ENCODE measurements at regions not wholly inside any gene's neighbourhood (a gene's known extent, or its start where the extent isn't known, plus 50 kb on each side); places are given as distances from the start of the nearest gene placed in this dataset.

DNA sequence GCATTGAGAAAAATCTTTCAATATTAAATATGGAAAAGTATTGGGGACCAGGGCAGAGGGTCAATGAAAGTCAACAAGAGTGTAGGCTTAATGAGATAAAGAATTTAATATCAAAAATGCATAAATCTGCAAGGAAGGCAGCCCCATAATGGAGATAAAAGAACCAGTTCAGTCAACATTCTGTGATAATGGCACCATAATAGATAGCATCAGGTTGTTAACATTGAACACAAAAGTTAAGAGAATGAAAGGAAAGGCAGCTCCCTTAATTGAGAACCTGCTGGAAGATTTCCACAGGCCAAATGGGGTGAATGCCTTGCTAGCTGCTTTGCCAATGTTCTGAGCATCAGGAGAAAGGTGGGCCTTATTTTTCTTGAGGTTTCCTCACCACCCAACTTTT lies 60.4 kb upstream of the TMEM33 start:
- H3K27me3 ChIP-seq (ENCODE audit: control insufficient read depth, insufficient read depth, low read length, poor library complexity, severe bottlenecking) = peaks cover 100% of the 10 kb centered on the region
- peaks cover 14% of the 10 kb centered on the region for H3K4me1 Mint-ChIP-seq
- peaks cover 100% of the 10 kb centered on the region for H3K27me3 Mint-ChIP-seq (ENCODE audit: insufficient read depth)
- H3K9me3 Mint-ChIP-seq = no peaks in the 10 kb centered on the region
- H3K4me3 ChIP-seq (ENCODE audit: low read length) = no peak overlapping the region
- no peak for DNase-seq
- no peaks in the 10 kb centered on the region for H3K36me3 Mint-ChIP-seq (ENCODE audit: low read depth)
- H3K36me3 ChIP-seq (ENCODE audit: control insufficient read depth, insufficient read depth, low read length) = no peaks in the 10 kb centered on the region
- H3K27ac Mint-ChIP-seq = no peak overlapping the region
- H3K27ac ChIP-seq (ENCODE audit: low read depth, low read length) = no peak overlapping the region
- no peaks in the 10 kb centered on the region for H3K9me3 ChIP-seq (ENCODE audit: control insufficient read depth, low read length)
- TF ChIP-seq, protein P1, sequence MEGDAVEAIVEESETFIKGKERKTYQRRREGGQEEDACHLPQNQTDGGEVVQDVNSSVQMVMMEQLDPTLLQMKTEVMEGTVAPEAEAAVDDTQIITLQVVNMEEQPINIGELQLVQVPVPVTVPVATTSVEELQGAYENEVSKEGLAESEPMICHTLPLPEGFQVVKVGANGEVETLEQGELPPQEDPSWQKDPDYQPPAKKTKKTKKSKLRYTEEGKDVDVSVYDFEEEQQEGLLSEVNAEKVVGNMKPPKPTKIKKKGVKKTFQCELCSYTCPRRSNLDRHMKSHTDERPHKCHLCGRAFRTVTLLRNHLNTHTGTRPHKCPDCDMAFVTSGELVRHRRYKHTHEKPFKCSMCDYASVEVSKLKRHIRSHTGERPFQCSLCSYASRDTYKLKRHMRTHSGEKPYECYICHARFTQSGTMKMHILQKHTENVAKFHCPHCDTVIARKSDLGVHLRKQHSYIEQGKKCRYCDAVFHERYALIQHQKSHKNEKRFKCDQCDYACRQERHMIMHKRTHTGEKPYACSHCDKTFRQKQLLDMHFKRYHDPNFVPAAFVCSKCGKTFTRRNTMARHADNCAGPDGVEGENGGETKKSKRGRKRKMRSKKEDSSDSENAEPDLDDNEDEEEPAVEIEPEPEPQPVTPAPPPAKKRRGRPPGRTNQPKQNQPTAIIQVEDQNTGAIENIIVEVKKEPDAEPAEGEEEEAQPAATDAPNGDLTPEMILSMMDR (conservative IDR thresholded peaks at IDR 0.05) = no peak
- H3K4me1 ChIP-seq (ENCODE audit: control insufficient read depth, insufficient read depth, low read length) = peaks cover 10% of the 10 kb centered on the region
- H3K4me3 Mint-ChIP-seq = no peak overlapping the region
- no peak overlapping the region for H3K9ac ChIP-seq (ENCODE audit: extremely low read depth, low read length, poor library complexity, severe bottlenecking)

GRCh38 chr4:41874398-41874797 lies 60.8 kb upstream of the TMEM33 start:
- Mint-ChIP-seq H3K4me1 (peaks cover 10% of the 10 kb centered on the region), H3K27ac (no peak overlapping the region), H3K36me3 (ENCODE audit: low read depth) (no peaks in the 10 kb centered on the region), H3K4me3 (no peak overlapping the region), H3K9me3 (no peaks in the 10 kb centered on the region), H3K27me3 (ENCODE audit: insufficient read depth) (peaks cover 100% of the 10 kb centered on the region)
- Histone ChIP-seq H3K36me3 (ENCODE audit: control insufficient read depth, insufficient read depth, low read length) (no peaks in the 10 kb centered on the region), H3K4me3 (ENCODE audit: low read length) (no peak overlapping the region), H3K9ac (ENCODE audit: extremely low read depth, low read length, poor library complexity, severe bottlenecking) (no peak overlapping the region), H3K27me3 (ENCODE audit: control insufficient read depth, insufficient read depth, low read length, poor library complexity, severe bottlenecking) (peaks cover 100% of the 10 kb centered on the region), H3K9me3 (ENCODE audit: control insufficient read depth, low read length) (no peaks in the 10 kb centered on the region), H3K4me1 (ENCODE audit: control insufficient read depth, insufficient read depth, low read length) (peaks cover 5% of the 10 kb centered on the region), H3K27ac (ENCODE audit: low read depth, low read length) (no peak overlapping the region)
- WGBS, 2 experiments (ENCODE audit: insufficient coverage in 1 of 2, insufficient read length in 1 of 2) = 29 to 32% methylated on average over 3 to 7 of the region's 7 CpGs
- DNase-seq = peak; percentile 49
- TF ChIP-seq, protein P1 (conservative IDR thresholded peaks at IDR 0.05) = peak; percentile 13

GRCh38 chr4:41873380-41874295 lies 61.6 kb upstream of the TMEM33 start:
- Mint-ChIP-seq H3K27ac (no peak overlapping the region), H3K27me3 (ENCODE audit: insufficient read depth) (peaks cover 99% of the 10 kb centered on the region), H3K4me3 (peak overlapping the region; percentile 41), H3K36me3 (ENCODE audit: low read depth) (no peaks in the 10 kb centered on the region), H3K4me1 (peaks cover 4% of the 10 kb centered on the region), H3K9me3 (no peaks in the 10 kb centered on the region)
- no peak overlapping the region for H3K27ac ChIP-seq (ENCODE audit: low read depth, low read length)
- TF ChIP-seq, protein P1 (conservative IDR thresholded peaks at IDR 0.05) = peak; percentile 11
- no peak overlapping the region for H3K9ac ChIP-seq (ENCODE audit: extremely low read depth, low read length, poor library complexity, severe bottlenecking)
- no peaks in the 10 kb centered on the region for H3K36me3 ChIP-seq (ENCODE audit: control insufficient read depth, insufficient read depth, low read length)
- 5 to 6% methylated on average over 23 to 42 of the region's 42 CpGs for WGBS, 2 experiments (ENCODE audit: insufficient coverage in 1 of 2, insufficient read length in 1 of 2)
- peaks cover 4% of the 10 kb centered on the region for H3K4me1 ChIP-seq (ENCODE audit: control insufficient read depth, insufficient read depth, low read length)
- peak overlapping the region; percentile 63 for H3K4me3 ChIP-seq (ENCODE audit: low read length)
- H3K9me3 ChIP-seq (ENCODE audit: control insufficient read depth, low read length) = no peaks in the 10 kb centered on the region
- DNase-seq = peak; percentile 82
- peaks cover 100% of the 10 kb centered on the region for H3K27me3 ChIP-seq (ENCODE audit: control insufficient read depth, insufficient read depth, low read length, poor library complexity, severe bottlenecking)
